HL-60 (cell line): ENCODE measurements at regions not wholly inside any gene's neighbourhood (a gene's known extent, or its start where the extent isn't known, plus 50 kb on each side); places are given as distances from the start of the nearest gene placed in this dataset.

ENCODE experiments used
- DNase-seq, 2 experiments: peaks; one replicate each; pipeline ENCODE4 v3.0.0-alpha.2; 2010 to 2020; ENCODE audit warnings: low read depth in 1 of 2, low spot score in 1 of 2
- H3K27ac ChIP-seq: fragments of 250-450 bp; sonication (Bioruptor Pico); replicated peaks from 2 replicates; pipeline ENCODE4 v1.5.1; 2020; ENCODE audit warnings: mild to moderate bottlenecking, moderate library complexity
- H3K27me3 ChIP-seq: fragments of 250-450 bp; sonication (Bioruptor Pico); 2 replicates; pipeline ENCODE4 v1.5.1; 2021; ENCODE audit warnings: mild to moderate bottlenecking, moderate library complexity; ENCODE audit not compliant: insufficient read depth, poor library complexity, severe bottlenecking
- H3K4me3 ChIP-seq: replicated peaks from 2 replicates; pipeline ENCODE4 v1.5.1; 2011; ENCODE audit warnings: mild to moderate bottlenecking, control low read depth, low read length; ENCODE audit not compliant: insufficient read depth
- GABPA ChIP-seq: IDR thresholded peaks from 2 replicates; pipeline ENCODE4 v1.6.1; 2012; ENCODE audit warnings: low read depth
- POLR2AphosphoS5 ChIP-seq: IDR thresholded peaks from 2 replicates; pipeline ENCODE4 v1.6.1; 2012; ENCODE audit warnings: low read depth
- SPI1 ChIP-seq: IDR thresholded peaks from 2 replicates; pipeline ENCODE4 v1.6.1; 2012; ENCODE audit warnings: low read depth, mild to moderate bottlenecking, borderline replicate concordance
- TF ChIP-seq, protein P1 (sequence below): IDR thresholded peaks from 2 replicates; pipeline ENCODE4 v1.6.1; 2012; ENCODE audit warnings: low read depth; ENCODE audit not compliant: insufficient replicate concordance
- TF ChIP-seq, protein P2 (sequence below): IDR thresholded peaks from one replicate; pipeline ENCODE4 v1.5.1; 2011; ENCODE audit warnings: low read length, control low read depth, inconsistent platforms; ENCODE audit not compliant: insufficient read depth

DNA sequence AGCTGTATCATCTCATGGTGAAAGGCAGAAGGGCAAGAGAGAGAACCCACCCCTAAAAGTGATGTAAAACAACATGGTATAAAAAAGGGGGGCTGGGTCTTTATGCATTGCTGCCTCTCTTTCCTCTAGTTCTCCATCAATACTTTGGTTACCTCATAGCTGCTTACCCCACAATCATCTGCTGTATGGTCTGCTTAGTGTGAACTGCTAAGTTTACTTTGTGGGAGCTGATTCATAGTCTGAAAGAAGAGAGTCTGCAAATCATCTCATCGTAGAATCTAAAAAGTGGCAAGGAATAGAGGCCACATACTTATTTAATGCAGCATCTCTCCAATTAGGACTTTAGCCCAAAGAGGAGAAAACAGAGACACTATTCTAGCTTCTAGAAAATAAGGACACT, 546.8 kb downstream of the GBE1 start:
- DNase-seq, result no peak
- H3K27ac ChIP-seq, result no peak overlapping the region
- H3K4me3 ChIP-seq, result no peak overlapping the region
- H3K27me3 ChIP-seq, result no peaks in the 10 kb centered on the region
- no peak for TF ChIP-seq SPI1
- no peak for TF ChIP-seq GABPA
- TF ChIP-seq, protein P1, sequence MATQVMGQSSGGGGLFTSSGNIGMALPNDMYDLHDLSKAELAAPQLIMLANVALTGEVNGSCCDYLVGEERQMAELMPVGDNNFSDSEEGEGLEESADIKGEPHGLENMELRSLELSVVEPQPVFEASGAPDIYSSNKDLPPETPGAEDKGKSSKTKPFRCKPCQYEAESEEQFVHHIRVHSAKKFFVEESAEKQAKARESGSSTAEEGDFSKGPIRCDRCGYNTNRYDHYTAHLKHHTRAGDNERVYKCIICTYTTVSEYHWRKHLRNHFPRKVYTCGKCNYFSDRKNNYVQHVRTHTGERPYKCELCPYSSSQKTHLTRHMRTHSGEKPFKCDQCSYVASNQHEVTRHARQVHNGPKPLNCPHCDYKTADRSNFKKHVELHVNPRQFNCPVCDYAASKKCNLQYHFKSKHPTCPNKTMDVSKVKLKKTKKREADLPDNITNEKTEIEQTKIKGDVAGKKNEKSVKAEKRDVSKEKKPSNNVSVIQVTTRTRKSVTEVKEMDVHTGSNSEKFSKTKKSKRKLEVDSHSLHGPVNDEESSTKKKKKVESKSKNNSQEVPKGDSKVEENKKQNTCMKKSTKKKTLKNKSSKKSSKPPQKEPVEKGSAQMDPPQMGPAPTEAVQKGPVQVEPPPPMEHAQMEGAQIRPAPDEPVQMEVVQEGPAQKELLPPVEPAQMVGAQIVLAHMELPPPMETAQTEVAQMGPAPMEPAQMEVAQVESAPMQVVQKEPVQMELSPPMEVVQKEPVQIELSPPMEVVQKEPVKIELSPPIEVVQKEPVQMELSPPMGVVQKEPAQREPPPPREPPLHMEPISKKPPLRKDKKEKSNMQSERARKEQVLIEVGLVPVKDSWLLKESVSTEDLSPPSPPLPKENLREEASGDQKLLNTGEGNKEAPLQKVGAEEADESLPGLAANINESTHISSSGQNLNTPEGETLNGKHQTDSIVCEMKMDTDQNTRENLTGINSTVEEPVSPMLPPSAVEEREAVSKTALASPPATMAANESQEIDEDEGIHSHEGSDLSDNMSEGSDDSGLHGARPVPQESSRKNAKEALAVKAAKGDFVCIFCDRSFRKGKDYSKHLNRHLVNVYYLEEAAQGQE, result no peak

DNA sequence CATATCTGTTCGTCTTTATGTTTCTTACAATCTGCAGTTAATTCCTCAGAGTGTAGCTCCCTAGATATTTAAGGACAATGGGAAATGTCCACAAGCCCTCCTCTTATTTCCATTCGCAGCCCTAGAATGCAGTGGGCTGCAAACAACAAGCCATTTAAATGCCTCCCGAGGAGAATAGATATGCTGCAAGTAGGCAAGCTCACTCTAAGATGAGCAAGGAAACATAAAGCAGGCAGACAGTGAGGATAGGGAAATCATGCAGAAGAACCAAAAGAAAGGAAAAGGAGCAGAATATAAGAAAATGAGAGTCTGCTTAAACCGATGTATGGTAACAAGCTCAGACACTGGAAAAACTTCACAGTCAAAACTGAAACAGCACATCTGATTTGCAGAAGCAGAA, 561.9 kb downstream of the GBE1 start:
- TF ChIP-seq, protein P2, sequence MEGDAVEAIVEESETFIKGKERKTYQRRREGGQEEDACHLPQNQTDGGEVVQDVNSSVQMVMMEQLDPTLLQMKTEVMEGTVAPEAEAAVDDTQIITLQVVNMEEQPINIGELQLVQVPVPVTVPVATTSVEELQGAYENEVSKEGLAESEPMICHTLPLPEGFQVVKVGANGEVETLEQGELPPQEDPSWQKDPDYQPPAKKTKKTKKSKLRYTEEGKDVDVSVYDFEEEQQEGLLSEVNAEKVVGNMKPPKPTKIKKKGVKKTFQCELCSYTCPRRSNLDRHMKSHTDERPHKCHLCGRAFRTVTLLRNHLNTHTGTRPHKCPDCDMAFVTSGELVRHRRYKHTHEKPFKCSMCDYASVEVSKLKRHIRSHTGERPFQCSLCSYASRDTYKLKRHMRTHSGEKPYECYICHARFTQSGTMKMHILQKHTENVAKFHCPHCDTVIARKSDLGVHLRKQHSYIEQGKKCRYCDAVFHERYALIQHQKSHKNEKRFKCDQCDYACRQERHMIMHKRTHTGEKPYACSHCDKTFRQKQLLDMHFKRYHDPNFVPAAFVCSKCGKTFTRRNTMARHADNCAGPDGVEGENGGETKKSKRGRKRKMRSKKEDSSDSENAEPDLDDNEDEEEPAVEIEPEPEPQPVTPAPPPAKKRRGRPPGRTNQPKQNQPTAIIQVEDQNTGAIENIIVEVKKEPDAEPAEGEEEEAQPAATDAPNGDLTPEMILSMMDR, result no peak
- TF ChIP-seq SPI1, result no peak
- no peak for TF ChIP-seq POLR2AphosphoS5
- no peak for TF ChIP-seq GABPA
- TF ChIP-seq, protein P1, result no peak
- no peaks in the 10 kb centered on the region for H3K27me3 ChIP-seq
- no peak overlapping the region for H3K4me3 ChIP-seq
- no peak for DNase-seq
- no peak overlapping the region for H3K27ac ChIP-seq

DNA sequence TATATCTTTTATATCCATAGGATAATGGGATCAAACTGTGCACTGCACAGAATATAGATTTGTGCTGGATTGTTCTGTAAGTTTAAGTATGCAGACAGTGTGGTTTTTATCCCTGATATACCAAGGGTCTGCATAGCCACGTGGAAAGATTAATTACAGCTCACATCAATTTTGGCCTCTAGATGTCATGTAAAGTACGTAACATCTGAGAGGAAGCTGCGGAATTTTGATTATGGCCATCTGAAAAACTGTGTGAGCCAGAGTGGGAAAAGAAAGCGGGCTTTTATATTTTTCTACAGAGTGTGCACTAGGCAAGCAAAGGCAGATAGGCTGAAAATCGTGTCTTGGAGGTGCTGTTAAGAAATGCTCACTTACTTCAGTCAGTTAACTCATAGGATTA, 562.7 kb downstream of the GBE1 start:
- Histone ChIP-seq H3K27ac (no peak overlapping the region), H3K27me3 (no peaks in the 10 kb centered on the region), H3K4me3 (no peak overlapping the region)
- no peak for DNase-seq
- TF ChIP-seq, protein P2, result no peak
- TF ChIP-seq, protein P1, result no peak
- no peak for TF ChIP-seq POLR2AphosphoS5
- TF ChIP-seq SPI1, result no peak
- no peak for TF ChIP-seq GABPA

DNA sequence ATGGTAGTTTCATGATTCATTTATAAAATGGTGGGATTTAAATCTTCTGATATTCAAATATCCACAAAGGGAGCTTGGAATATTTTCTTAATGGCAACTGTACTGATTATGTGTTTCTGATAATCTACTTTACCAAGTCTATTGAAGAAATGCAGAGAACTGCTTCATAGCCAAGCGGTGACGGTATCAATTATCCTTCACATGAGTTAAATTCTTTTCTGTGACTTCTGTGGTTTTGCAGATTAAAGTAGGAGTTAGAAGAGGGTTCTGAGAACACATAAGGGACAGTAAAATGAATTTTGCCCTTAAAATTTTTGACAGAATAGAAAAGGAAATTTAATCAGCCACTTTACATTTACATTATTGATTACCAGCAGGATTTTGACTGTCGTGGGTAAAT, 563.2 kb downstream of the GBE1 start:
- Histone ChIP-seq H3K4me3 (no peak overlapping the region), H3K27me3 (no peaks in the 10 kb centered on the region), H3K27ac (no peak overlapping the region)
- no peak for DNase-seq
- TF ChIP-seq SPI1 (no peak), POLR2AphosphoS5 (no peak), GABPA (no peak)
- TF ChIP-seq, protein P2, result no peak
- TF ChIP-seq, protein P1, result no peak
